Subcutaneous abdominal adipose tissue (tissue), 5 donors: ENCODE measurements at regions not wholly inside any gene's neighbourhood (a gene's known extent, or its start where the extent isn't known, plus 50 kb on each side); places are given as distances from the start of the nearest gene placed in this dataset.
"Not testable (repeated sequence)": the region's sequence is repeated elsewhere in the genome, so short reads cannot be mapped to it uniquely, and the experiment has no call there.

Experiments
- H3K27ac ChIP-seq: one replicate; pipeline ENCODE4 v1.7.0; 2013; ENCODE audit warnings: low read depth, mild to moderate bottlenecking, inconsistent platforms, low read length, moderate library complexity
- H3K27me3 ChIP-seq, 5 donors: one replicate each; pipeline ENCODE4 v1.7.0; 2013; ENCODE audit warnings: low read length in 5 of 5, inconsistent platforms in 1 of 5; ENCODE audit not compliant: control insufficient read depth in 5 of 5, insufficient read depth in 4 of 5
- H3K36me3 ChIP-seq, 5 donors: one replicate each; pipeline ENCODE4 v1.7.0; 2013; ENCODE audit warnings: low read length in 5 of 5; ENCODE audit not compliant: control insufficient read depth in 5 of 5, insufficient read depth in 5 of 5
- H3K4me1 ChIP-seq, 5 donors: one replicate each; pipeline ENCODE4 v1.7.0; 2013; ENCODE audit warnings: low read length in 5 of 5, mild to moderate bottlenecking in 3 of 5, moderate library complexity in 1 of 5; ENCODE audit not compliant: control insufficient read depth in 5 of 5, insufficient read depth in 5 of 5
- H3K4me3 ChIP-seq, 5 donors: one replicate each; pipeline ENCODE4 v1.7.0; 2013; ENCODE audit warnings: low read length in 5 of 5, low read depth in 1 of 5
- H3K9ac ChIP-seq, 5 donors: one replicate each; pipeline ENCODE4 v1.7.0; 2013; ENCODE audit warnings: low read length in 5 of 5, mild to moderate bottlenecking in 4 of 5, moderate library complexity in 3 of 5
- H3K9me3 ChIP-seq, 5 donors: one replicate each; pipeline ENCODE4 v1.7.0; 2013; ENCODE audit warnings: low read length in 5 of 5; ENCODE audit not compliant: control insufficient read depth in 5 of 5
- donor health status: healthy.
- donor health status: healthy.
- donor health status: healthy.
- donor health status: healthy.
- donor health status: healthy.

DNA sequence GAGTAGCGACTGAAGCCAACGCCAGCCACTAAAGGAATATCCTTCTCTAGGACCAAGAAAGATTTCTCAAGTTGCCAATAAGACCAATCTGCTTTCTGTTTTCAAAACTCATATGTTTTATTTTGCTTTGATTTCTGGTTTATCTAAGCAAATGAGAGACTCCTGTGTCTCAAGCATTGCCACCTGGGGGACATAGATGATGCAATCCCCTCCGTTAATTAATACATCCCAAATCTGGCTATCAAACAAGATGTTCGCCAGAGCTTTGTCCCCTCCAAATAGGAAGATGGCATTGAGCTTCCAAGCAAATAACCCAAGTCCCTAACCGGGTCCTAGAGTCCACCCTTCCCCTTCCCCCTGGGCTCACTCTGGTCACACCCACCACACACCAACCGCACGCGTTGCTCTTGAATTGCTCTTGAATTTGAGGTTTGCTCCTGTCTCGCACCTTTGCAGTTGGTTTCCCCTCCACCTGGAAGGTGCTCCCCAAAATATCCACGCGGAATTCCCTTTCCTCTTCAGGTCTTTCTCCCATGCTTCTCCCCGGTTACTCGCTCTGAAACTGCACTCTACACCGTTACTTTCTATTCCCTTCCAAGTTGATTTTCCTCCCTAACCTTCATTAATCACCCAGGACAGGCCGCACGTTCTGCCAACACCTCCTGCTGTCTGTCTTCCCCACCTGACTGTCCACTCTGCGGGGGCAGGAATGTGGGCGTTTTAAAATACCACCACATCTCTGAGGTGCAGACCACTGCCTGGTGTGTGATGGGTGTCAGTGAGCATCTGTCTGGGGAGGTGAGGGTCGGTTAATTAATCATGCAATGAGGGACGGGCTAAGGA is 64.1 kb upstream of the RNF32 start:
- Histone ChIP-seq H3K9me3 (no peaks in the 10 kb centered on the region), H3K4me1 (no peaks in the 10 kb centered on the region), H3K9ac (no peak overlapping the region), H3K36me3 (no peaks in the 10 kb centered on the region), H3K4me3 (no peak overlapping the region), H3K27ac (no peak overlapping the region), H3K27me3 (peaks cover 0 to 4% (median 0%) of the 10 kb centered on the region in 5 donors)

DNA sequence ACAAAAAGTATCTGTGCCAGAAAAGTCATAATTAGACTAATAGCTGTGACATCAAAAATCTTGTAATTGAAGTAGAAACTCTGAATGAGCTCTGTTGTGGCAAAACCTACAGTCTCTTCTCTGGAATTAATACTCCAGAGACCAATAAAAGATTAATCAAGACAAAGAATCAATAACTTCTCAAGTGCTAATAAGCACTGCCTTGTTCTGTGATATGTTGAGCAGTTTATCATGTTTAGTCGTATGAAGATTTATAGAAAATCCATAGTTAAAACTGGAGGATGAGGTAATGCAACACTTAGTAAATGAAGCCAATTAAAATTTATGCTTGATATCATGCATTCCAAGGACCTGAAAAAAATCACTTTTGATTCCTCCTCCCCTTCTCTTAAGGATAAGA is 72.3 kb upstream of the RNF32 start:
- Histone ChIP-seq H3K27me3 (no peaks in the 10 kb centered on the region), H3K9ac (no peak overlapping the region), H3K9me3 (peaks cover 0 to 5% (median 0%) of the 10 kb centered on the region in 5 donors), H3K4me3 (no peak overlapping the region), H3K4me1 (no peaks in the 10 kb centered on the region), H3K27ac (no peak overlapping the region), H3K36me3 (no peaks in the 10 kb centered on the region)

DNA sequence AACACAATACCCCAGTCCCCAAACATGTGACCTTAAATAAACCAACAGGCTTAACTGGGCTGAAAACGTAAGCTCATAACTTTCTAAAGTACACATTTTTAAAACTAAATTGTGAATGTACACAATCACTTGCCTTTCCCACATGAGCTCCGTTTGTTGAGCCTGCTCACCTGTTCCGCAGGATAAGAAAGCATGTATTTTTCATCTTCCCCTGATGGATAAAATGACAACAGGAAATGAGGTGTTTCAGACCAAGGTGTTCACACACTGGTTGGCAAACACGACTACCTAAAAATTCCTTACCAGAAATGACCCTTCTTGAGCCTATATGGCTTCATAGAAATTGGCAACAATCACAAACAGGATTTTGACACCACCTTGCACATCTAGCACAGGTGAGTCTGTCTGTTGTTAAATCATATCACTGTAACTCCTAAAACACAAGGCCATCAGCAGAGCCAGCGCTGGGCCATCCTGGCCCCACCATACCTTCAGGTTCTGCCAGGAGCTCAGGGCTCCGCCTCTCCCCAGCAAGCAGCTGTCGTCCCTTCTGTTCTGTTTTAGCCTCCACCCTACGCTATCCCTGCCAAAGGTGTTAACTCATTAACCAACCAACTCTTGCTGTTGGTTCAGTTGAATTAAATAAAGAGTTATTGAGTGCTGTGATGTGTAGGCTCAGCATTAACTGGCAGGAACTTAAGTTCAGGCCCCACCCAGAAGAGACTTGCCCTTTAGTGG is 73.6 kb upstream of the RNF32 start:
- no peaks in the 10 kb centered on the region for H3K27me3 ChIP-seq

DNA sequence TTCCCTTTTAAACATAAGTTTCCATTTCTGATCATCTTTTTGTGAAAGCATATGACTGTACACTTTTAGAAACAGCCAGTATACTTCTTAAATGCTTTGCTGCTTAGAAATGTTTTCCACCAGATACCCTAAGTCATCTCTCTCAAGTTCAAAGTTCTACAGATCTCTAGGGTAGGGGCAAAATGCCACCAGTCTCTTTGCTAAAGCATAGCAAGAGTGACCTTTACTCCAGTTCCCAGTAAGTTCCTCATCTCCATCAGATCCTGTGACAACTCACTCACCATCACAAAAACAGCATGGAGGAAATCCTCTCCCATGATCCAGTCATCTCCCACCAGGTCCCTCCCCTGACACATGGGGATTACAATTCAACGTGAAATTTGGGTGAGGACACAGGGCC is 75.6 kb upstream of the RNF32 start:
- H3K9me3 ChIP-seq, H3K4me1 ChIP-seq, H3K27ac ChIP-seq, H3K9ac ChIP-seq, H3K36me3 ChIP-seq, H3K4me3 ChIP-seq, H3K27me3 ChIP-seq: not testable (repeated sequence)

More for the DNA sequence above, 73.6 kb upstream of the RNF32 start:
- no peaks in the 10 kb centered on the region for H3K36me3 ChIP-seq
- peaks cover 0 to 5% (median 0%) of the 10 kb centered on the region in 5 donors for H3K9me3 ChIP-seq
- H3K4me1 ChIP-seq: no peaks in the 10 kb centered on the region
- H3K9ac ChIP-seq: no peak overlapping the region
- no peak overlapping the region for H3K4me3 ChIP-seq
- no peak overlapping the region for H3K27ac ChIP-seq

DNA sequence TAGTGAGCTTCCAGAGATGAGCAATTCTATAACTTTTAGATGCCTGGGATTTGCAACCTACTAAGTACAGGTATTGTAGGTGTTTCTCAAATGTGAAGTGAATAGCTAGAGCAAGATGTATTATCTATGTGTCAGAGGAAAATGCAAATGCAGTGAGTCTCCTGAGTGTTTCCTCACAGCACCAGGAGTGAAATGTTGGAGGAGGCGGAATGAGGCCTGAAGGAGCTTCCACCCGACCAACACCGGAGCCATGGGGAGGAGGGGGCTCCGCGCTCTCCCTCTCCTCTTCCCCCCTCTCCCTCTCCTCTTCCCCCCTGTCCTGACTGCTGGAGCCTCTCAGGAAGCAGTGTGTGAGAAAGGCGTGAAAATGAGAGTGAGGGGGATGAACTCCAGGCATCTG is 79.9 kb upstream of the RNF32 start:
- peaks cover 0 to 5% (median 0%) of the 10 kb centered on the region in 5 donors for H3K27me3 ChIP-seq
- H3K36me3 ChIP-seq: peaks cover 0 to 3% (median 0%) of the 10 kb centered on the region in 5 donors
- no peak overlapping the region for H3K4me3 ChIP-seq
- peaks cover 0 to 5% (median 0%) of the 10 kb centered on the region in 5 donors for H3K9me3 ChIP-seq
- no peak overlapping the region for H3K9ac ChIP-seq
- no peaks in the 10 kb centered on the region for H3K4me1 ChIP-seq
- H3K27ac ChIP-seq: no peak overlapping the region

DNA sequence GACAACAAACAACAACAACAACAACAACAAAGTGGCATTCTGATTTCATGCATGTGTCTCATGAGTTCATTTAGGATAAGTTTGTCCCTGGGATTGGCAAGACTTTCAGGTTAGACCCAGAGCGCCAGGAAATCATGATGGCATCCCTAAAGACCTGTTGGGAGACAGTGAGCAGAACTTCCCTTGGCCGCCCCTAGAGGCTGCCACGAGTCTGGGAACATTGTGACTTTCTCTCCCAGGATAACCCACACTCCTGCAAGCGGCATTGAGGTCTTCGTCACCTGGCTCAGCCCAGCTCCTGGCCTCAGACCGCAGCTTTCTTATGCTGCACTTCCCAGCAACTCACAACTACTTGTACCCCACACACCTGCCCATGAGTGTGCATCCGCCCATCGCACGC is 80.5 kb upstream of the RNF32 start:
- Histone ChIP-seq H3K4me3 (no peak overlapping the region), H3K4me1 (no peaks in the 10 kb centered on the region), H3K36me3 (peaks cover 0 to 3% (median 0%) of the 10 kb centered on the region in 5 donors), H3K9ac (no peak overlapping the region), H3K9me3 (peaks cover 0 to 5% (median 0%) of the 10 kb centered on the region in 5 donors), H3K27me3 (peaks cover 0 to 5% (median 0%) of the 10 kb centered on the region in 5 donors), H3K27ac (no peak overlapping the region)

DNA sequence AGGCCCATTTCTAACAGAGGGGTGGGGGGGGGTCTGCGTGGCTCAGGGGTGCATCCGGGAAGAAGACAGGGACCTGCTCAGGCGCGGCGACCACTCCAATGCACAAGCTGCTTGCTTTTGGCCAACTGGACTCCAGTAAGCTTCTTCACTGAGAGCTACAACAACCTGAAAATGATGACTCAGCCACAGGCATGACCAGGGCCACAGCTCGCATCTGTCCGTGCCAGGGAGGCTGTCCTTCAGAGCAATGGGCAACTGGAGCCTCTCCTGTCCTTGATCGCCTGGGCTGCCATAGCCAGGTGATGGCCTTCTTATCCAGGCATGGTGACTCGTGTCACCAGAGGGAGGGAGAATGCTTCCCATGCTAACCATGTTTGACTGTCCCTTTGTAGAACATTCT is 81.6 kb upstream of the RNF32 start:
- Histone ChIP-seq H3K27ac (no peak overlapping the region), H3K4me3 (no peak overlapping the region), H3K36me3 (peaks cover 0 to 3% (median 0%) of the 10 kb centered on the region in 5 donors), H3K27me3 (peaks cover 0 to 5% (median 0%) of the 10 kb centered on the region in 5 donors), H3K9me3 (no peaks in the 10 kb centered on the region), H3K4me1 (no peaks in the 10 kb centered on the region), H3K9ac (no peak overlapping the region)

DNA sequence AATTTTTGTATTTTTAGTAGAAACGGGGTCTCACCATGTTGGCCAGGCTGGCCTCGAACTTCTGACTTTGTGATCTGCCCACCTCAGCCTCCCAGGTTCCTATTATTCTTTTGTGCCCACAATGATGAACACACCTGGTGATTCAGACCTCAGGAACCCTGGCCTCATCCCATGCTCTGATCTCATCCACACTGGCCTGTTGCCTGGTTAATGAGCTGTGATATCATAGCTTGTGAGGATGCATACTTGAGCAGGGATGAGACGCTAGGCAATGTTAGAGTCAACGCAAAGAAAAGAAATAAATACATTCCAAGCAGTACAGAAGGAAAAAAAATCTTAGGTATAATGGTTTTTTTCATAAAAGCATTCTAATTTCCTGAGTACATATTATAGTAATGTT is 82.4 kb upstream of the RNF32 start:
- no peaks in the 10 kb centered on the region for H3K9me3 ChIP-seq
- no peak overlapping the region for H3K9ac ChIP-seq
- H3K27ac ChIP-seq: no peak overlapping the region
- peaks cover 0 to 5% (median 0%) of the 10 kb centered on the region in 5 donors for H3K27me3 ChIP-seq
- no peak overlapping the region for H3K4me3 ChIP-seq
- H3K4me1 ChIP-seq: no peaks in the 10 kb centered on the region
- H3K36me3 ChIP-seq: peaks cover 0 to 3% (median 0%) of the 10 kb centered on the region in 5 donors

DNA sequence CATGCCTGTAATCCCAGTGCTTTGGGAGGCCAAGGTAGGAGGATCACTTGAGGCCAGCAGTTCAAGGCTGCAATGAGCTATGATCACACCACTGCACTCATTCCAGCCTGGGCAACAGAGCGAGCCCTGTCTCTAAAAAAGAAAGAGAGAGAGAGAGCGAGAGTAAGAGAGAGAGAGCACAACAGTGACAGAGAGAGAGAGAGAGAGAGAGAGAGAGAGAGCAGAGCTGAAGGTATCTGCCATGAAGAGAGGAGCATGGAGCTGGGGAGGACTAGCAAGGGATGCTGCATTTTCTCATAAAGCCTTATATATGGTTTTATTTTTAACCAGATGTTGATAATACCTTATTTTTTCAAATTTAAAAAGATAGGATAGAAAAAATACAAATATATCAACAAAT is 84.5 kb upstream of the RNF32 start:
- H3K27me3 ChIP-seq: peaks cover 0 to 5% (median 0%) of the 10 kb centered on the region in 5 donors
- H3K9me3 ChIP-seq: no peaks in the 10 kb centered on the region
- peaks cover 0 to 3% (median 0%) of the 10 kb centered on the region in 5 donors for H3K36me3 ChIP-seq
- H3K4me3 ChIP-seq: no peak overlapping the region
- H3K9ac ChIP-seq: no peak overlapping the region
- no peak overlapping the region for H3K27ac ChIP-seq
- no peaks in the 10 kb centered on the region for H3K4me1 ChIP-seq

DNA sequence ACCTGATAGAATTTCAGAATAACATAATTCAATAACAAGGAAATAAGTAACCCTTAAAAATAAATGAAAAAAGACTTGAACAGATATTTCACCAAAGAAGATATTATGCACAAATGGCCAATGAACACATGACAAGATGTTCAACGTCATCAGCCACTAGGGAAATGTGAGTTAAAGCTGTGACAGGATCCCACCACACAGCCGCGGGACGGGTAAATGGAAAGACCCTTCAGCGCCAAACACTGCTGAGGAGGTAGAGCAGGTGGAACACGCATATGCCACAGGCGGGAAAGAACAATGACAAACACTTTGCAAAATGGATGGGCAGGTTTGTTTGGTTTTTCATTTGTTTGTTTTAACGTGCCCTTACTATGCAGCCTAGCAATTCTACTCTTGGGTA is 86.1 kb upstream of the RNF32 start:
- no peak overlapping the region for H3K4me3 ChIP-seq

More for the DNA sequence above, 86.1 kb upstream of the RNF32 start:
- Histone ChIP-seq H3K9me3 (peaks cover 0 to under 1% (median 0%) of the 10 kb centered on the region in 5 donors), H3K4me1 (no peaks in the 10 kb centered on the region), H3K36me3 (peaks cover 0 to 6% (median 0%) of the 10 kb centered on the region in 5 donors), H3K27me3 (no peaks in the 10 kb centered on the region), H3K27ac (no peak overlapping the region), H3K9ac (no peak overlapping the region)
